ENCODE measurements at regions not wholly inside any gene's neighbourhood (a gene's known extent, or its start where the extent isn't known, plus 50 kb on each side); places are given as distances from the start of the nearest gene placed in this dataset.

DNA sequence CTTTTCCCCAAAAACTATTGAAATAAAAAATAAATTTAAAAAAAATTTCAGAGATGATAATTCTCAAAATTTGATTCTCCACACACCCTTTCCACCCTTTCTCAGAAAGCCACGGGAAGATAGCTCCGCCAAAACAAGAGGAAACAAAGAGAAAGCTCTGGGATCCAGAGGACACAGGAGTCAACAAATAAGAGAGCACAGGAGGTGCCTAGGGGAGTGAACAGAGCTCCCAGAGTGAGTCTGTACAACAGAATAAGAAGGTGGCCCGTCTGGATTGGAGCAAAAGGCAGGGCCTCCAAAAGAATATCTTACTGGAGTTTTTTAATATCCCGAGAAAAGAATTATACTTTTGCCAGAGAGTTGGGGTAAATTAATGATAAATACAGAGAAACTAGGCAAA is 96.3 kb upstream of the DRD2 start:
- H3K27me3 ChIP-seq (replicated peaks; ENCODE audit: insufficient read depth) = no peaks in the 10 kb centered on the region
- no peak overlapping the region for H3K27ac ChIP-seq
- intact Hi-C loops (cut with DNase I) = no loop called here
- H3K9me3 ChIP-seq = no peaks in the 10 kb centered on the region
- no peaks in the 10 kb centered on the region for H3K4me1 ChIP-seq (replicated peaks)
- no peak for DNase-seq (ENCODE audit: low spot score)
- WGBS = 50% methylated on average over 4 of the region's 4 CpGs
- H3K36me3 ChIP-seq = no peaks in the 10 kb centered on the region
- TF ChIP-seq POLR2A (IDR thresholded peaks at IDR 0.05) (no peak), CTCF (IDR thresholded peaks at IDR 0.05) (no peak), POLR2AphosphoS5 (IDR thresholded peaks at IDR 0.05) (no peak)
- H3K4me3 ChIP-seq = no peak overlapping the region

DNA sequence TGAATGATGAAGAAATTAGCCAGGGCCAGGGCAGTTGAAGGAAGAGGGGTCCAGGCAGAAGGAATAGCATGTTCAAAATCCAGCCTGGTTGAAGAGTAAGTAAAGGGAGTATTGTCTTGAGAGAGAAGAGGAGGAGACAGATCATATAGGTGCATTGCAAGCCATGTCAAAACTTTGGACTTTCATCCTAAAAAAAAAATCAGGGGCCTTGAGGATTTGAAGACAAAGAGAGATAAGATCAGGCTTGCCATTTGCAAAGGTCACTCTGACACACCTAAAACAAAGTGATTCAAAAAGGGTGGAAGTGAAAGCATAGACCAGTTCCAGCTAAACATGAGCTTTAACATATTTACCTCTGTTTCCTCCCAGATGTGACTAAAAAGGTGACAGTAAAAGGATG is 95.7 kb upstream of the DRD2 start:
- Histone ChIP-seq H3K4me1 (replicated peaks) (no peaks in the 10 kb centered on the region), H3K4me3 (no peak overlapping the region), H3K36me3 (no peaks in the 10 kb centered on the region), H3K27me3 (replicated peaks; ENCODE audit: insufficient read depth) (no peaks in the 10 kb centered on the region), H3K9me3 (no peaks in the 10 kb centered on the region), H3K27ac (no peak overlapping the region)
- intact Hi-C loops (cut with DNase I) = no loop called here
- DNase-seq (ENCODE audit: low spot score) = no peak
- TF ChIP-seq POLR2AphosphoS5 (IDR thresholded peaks at IDR 0.05) = no peak
- no peak for TF ChIP-seq CTCF (IDR thresholded peaks at IDR 0.05)

DNA sequence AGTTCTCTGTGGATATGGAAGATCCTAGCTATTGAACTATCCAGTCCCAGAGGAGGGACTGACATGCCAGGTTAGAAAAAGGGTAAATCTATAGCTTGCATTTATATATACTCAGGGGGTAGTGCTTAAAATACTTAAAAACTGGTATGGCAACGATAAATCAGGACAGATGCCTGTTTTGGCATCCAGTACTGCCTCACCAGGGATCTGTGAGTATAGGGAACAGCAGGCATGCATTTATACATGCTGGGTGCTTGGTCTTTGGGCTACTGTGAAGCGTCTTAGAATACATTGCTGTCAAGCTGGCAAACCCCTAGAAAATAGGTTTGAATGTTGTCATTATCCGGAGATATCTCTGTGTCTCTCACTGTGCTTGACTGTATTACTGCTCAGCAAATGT is 94.2 kb upstream of the DRD2 start:
- Histone ChIP-seq H3K4me3 (no peak overlapping the region), H3K4me1 (replicated peaks) (no peaks in the 10 kb centered on the region), H3K9me3 (no peaks in the 10 kb centered on the region), H3K36me3 (no peaks in the 10 kb centered on the region), H3K27me3 (replicated peaks; ENCODE audit: insufficient read depth) (no peaks in the 10 kb centered on the region), H3K27ac (no peak overlapping the region)
- intact Hi-C loops (cut with DNase I) = no loop called here
- 90% methylated on average over 3 of the region's 3 CpGs for WGBS
- no peak for TF ChIP-seq CTCF (IDR thresholded peaks at IDR 0.05)
- no peak for TF ChIP-seq POLR2A (IDR thresholded peaks at IDR 0.05)
- TF ChIP-seq POLR2AphosphoS5 (IDR thresholded peaks at IDR 0.05) = no peak
- DNase-seq (ENCODE audit: low spot score) = no peak

GRCh38 chr11:113568566-113568965 is 93.4 kb upstream of the DRD2 start:
- Histone ChIP-seq H3K27me3 (replicated peaks; ENCODE audit: insufficient read depth) (no peaks in the 10 kb centered on the region), H3K36me3 (no peaks in the 10 kb centered on the region), H3K4me3 (no peak overlapping the region), H3K4me1 (replicated peaks) (no peaks in the 10 kb centered on the region), H3K27ac (no peak overlapping the region), H3K9me3 (no peaks in the 10 kb centered on the region)
- no peak for TF ChIP-seq POLR2AphosphoS5 (IDR thresholded peaks at IDR 0.05)
- TF ChIP-seq CTCF (IDR thresholded peaks at IDR 0.05) = no peak
- TF ChIP-seq POLR2A (IDR thresholded peaks at IDR 0.05) = no peak
- no peak for DNase-seq (ENCODE audit: low spot score)
- intact Hi-C loops (cut with DNase I) = no loop called here
- WGBS = 48% methylated on average over 4 of the region's 4 CpGs

DNA sequence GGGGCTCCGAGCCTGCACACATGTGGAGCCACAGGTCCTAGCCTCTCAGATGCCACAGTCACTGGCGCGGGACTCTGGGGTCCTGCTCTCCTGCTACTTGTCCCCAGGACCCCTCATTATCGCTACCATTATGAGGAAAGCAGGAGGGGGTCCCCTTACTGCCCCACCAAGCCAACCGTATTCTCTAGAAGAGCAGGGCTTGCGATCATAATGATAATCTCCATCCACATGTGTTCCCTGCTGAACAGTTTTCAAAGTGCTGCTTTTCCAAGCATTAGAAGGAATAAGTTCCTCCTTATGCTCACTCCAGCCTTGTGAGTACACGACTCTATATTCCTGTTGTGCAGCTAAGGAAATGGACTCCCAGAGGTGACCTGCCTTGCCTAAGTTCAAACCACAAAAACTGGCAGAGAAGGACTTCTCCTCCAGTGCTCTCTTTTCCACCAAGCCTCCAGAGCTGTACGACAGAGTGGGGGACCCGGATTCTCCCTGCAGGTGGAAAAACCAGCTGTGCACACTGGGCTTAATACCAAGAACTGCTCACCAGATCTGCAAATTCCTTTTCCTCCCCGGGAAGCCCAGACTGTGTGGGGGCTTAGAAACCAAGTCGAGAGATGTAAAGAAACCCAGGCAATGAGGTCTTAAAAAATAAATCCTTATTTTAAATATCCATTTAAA is 92.8 kb upstream of the DRD2 start:
- no peak for DNase-seq (ENCODE audit: low spot score)
- H3K27ac ChIP-seq = no peak overlapping the region
- H3K36me3 ChIP-seq = no peaks in the 10 kb centered on the region
- TF ChIP-seq CTCF (IDR thresholded peaks at IDR 0.05) = no peak
- intact Hi-C loops (cut with DNase I) = no loop called here
- 61% methylated on average over 11 of the region's 11 CpGs for WGBS
- no peaks in the 10 kb centered on the region for H3K27me3 ChIP-seq (replicated peaks; ENCODE audit: insufficient read depth)
- H3K4me3 ChIP-seq = no peak overlapping the region
- no peaks in the 10 kb centered on the region for H3K9me3 ChIP-seq
- H3K4me1 ChIP-seq (replicated peaks) = no peaks in the 10 kb centered on the region
